GM10248 (cell line): ENCODE measurements at regions not wholly inside any gene's neighbourhood (a gene's known extent, or its start where the extent isn't known, plus 50 kb on each side); places are given as distances from the start of the nearest gene placed in this dataset.

Source experiments
- CTCF ChIA-PET: fragments of 300-600 bp; sonication (Branson Sonifier 250); formaldehyde crosslinking; extraction: SDS; loops from one replicate; lab custom pipeline; 2021; ENCODE audit warnings: antibody characterized with exemption; lab: Yijun Ruan, JAX
- POLR2A ChIA-PET: fragments of 350-650 bp; sonication (Branson Sonifier 250); formaldehyde crosslinking; extraction: SDS; loops from one replicate; lab custom pipeline; 2020; ENCODE audit warnings: antibody characterized with exemption; lab: Yijun Ruan, JAX
- DNase-seq: peaks from one replicate; pipeline ENCODE4 v3.0.0; 2012; ENCODE audit errors: extremely low spot score
- TF ChIP-seq, protein P1 (sequence below): IDR thresholded peaks from 2 replicates; pipeline ENCODE4 v1.5.1; 2012; ENCODE audit warnings: mild to moderate bottlenecking, low read depth; ENCODE audit errors: extremely low read depth, missing control alignments, control extremely low read depth

DNA sequence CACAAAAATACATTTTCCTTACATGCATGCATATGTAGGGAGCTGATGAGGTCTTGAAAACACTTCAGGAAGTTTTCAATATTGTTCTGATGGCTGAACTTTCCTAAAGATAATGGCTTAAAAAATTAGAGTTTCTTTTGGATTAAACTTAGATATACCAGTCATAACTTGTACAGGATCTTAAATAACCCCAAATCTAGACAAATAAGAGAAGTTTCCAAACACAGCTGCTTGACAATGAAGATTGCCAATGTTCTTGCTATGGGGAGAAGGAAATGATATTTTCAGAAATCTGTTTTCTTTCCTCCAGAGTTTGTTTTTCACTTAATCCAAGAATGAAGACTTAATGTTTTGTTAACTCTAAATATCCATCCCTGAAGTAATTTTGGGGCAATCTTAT, 54.6 kb upstream of the SPTBN1 start:
- TF ChIP-seq, protein P1, sequence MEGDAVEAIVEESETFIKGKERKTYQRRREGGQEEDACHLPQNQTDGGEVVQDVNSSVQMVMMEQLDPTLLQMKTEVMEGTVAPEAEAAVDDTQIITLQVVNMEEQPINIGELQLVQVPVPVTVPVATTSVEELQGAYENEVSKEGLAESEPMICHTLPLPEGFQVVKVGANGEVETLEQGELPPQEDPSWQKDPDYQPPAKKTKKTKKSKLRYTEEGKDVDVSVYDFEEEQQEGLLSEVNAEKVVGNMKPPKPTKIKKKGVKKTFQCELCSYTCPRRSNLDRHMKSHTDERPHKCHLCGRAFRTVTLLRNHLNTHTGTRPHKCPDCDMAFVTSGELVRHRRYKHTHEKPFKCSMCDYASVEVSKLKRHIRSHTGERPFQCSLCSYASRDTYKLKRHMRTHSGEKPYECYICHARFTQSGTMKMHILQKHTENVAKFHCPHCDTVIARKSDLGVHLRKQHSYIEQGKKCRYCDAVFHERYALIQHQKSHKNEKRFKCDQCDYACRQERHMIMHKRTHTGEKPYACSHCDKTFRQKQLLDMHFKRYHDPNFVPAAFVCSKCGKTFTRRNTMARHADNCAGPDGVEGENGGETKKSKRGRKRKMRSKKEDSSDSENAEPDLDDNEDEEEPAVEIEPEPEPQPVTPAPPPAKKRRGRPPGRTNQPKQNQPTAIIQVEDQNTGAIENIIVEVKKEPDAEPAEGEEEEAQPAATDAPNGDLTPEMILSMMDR: no peak

GRCh38 chr2:54402350-54402749, 53.8 kb upstream of the SPTBN1 start:
- ChIA-PET CTCF (no interaction called here), POLR2A (no interaction called here)
- no peak for DNase-seq
- TF ChIP-seq, protein P1: no peak

More for the DNA sequence above, 54.6 kb upstream of the SPTBN1 start:
- no peak for DNase-seq
- ChIA-PET CTCF (no interaction called here), POLR2A (interaction anchor here (0.6 kb wide), 1 partner anchor 1293 kb away, joined by 10 read pairs; no protein-coding TSS in a partner anchor)

GRCh38 chr2:54403512-54404238, 52.5 kb upstream of the SPTBN1 start:
- no peak for DNase-seq
- POLR2A ChIA-PET: no interaction called here
- TF ChIP-seq, protein P1: no peak
- CTCF ChIA-PET: no interaction called here

GRCh38 chr2:54404270-54404669, 51.9 kb upstream of the SPTBN1 start:
- DNase-seq: no peak
- ChIA-PET CTCF (no interaction called here), POLR2A (no interaction called here)
- TF ChIP-seq, protein P1: no peak

DNA sequence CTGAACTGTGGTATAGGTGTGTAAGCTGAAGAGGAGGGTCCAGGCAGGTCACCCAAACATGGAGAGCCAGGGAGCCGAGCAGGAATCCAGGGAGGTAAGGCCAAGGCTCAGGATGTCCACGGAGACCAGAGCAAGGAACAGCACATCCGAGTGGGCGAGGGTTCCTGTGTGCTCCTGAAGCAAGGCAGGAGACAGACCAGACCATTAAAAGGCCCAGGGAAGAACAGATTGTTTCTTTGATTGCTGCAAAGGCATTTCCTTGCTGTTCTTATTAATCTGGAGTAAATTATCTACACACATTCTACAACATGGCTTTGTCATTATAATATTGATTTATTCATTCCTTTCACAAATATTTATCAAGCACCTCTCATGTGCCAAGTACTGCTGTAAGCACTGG, 50.1 kb upstream of the SPTBN1 start:
- no peak for DNase-seq
- ChIA-PET POLR2A (no interaction called here), CTCF (no interaction called here)
- TF ChIP-seq, protein P1: no peak
